Osteocyte (in vitro differentiated cells): ENCODE measurements at regions not wholly inside any gene's neighbourhood (a gene's known extent, or its start where the extent isn't known, plus 50 kb on each side); places are given as distances from the start of the nearest gene placed in this dataset.
"Not testable (repeated sequence)": the region's sequence is repeated elsewhere in the genome, so short reads cannot be mapped to it uniquely, and the experiment has no call there.

Experiments used
- DNase-seq: peaks from one replicate; pipeline ENCODE4 v3.0.0; 2021; ENCODE audit warnings: mixed read lengths; ENCODE audit not compliant: unreplicated experiment; ENCODE audit errors: extremely low spot score
- H3K27ac Mint-ChIP-seq: one replicate; pipeline ENCODE4 v1.8.0; 2021; ENCODE audit warnings: mild to moderate bottlenecking, mixed read lengths; ENCODE audit not compliant: unreplicated experiment
- H3K27me3 Mint-ChIP-seq: one replicate; pipeline ENCODE4 v1.8.0; 2021; ENCODE audit warnings: mixed read lengths; ENCODE audit not compliant: unreplicated experiment
- H3K36me3 Mint-ChIP-seq: one replicate; pipeline ENCODE4 v1.8.0; 2021; ENCODE audit warnings: mixed read lengths; ENCODE audit not compliant: unreplicated experiment
- H3K4me1 Mint-ChIP-seq: one replicate; pipeline ENCODE4 v1.8.0; 2021; ENCODE audit warnings: mixed read lengths; ENCODE audit not compliant: unreplicated experiment
- H3K4me3 Mint-ChIP-seq: one replicate; pipeline ENCODE4 v1.8.0; 2021; ENCODE audit warnings: mild to moderate bottlenecking, moderate library complexity, mixed read lengths; ENCODE audit not compliant: unreplicated experiment
- H3K9me3 Mint-ChIP-seq: one replicate; pipeline ENCODE4 v1.8.0; 2021; ENCODE audit warnings: mixed read lengths; ENCODE audit not compliant: unreplicated experiment

DNA sequence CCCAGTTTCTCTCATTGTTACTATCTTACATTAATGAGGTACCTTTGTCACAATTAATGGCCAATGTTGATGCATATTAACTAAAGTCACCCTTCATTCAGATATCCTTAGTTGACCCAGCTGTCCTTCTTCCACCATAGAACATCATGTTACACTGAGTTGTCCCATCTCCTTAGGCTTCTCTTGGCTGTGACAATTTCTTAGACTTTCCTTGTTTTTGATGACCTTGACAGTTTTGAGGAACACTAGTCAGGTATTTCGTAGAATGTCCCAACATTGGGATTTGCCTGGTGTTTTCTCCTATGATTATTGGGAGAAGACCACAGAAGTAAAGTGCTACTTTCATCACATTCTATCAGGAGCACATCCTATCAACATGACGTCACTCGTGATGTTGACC is 261.8 kb downstream of the BCL2L11 start:
- not testable (repeated sequence) for DNase-seq, H3K4me1 Mint-ChIP-seq, H3K36me3 Mint-ChIP-seq, H3K27ac Mint-ChIP-seq, H3K4me3 Mint-ChIP-seq, H3K27me3 Mint-ChIP-seq, H3K9me3 Mint-ChIP-seq

DNA sequence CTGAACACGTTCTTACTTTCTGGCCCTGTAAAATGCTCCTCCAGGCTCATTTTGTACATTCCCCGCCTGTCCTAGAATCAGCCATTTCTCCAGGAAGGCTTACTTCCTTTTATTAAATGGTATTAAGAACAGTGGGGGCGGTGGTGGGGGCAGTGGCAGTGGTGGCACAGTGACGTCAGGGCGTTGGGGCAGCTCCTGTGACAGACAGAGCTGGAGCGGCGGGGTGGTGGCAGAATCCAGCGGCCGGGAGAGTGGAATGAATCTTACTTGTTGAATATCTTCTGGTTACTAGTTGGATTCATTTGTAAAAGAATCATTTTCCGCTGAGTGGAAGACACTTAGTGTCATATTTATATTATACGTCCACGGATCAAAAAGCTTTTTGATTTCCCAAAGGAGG is 262.6 kb downstream of the BCL2L11 start:
- H3K4me1 Mint-ChIP-seq, H3K9me3 Mint-ChIP-seq: not testable (repeated sequence)

DNA sequence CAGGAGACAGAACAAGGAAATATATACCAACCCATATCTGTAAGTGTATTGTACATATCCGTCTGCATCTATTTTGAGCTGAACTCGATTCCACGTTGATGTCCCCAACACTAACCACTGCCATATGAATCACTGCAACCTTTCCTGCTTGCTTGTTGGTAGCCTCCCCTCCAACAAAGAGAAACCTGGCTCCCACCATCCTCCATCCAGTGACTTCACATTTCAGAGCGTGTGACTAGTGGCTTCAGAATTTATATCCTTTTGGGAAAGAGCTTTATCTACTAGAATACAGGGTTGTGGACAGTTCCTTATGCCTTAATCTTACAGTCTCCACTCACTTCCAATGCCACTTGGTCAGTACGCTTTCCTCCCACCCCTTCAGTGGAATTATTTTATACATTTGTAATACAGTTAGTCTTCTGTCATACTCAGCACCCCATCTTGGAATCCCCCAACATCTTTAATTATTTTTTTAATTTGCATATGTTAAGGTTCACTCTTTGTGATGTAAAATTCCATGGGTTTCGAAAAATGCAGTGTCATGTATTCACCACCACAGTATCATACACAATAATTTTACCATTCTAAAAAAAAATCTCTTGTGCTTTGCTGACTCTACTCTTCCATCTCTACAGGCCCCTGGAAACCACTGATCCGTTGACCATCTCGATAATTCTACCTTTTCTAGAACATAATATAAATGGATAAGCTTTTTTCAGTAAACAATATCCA is 264.7 kb downstream of the BCL2L11 start:
- H3K36me3 Mint-ChIP-seq, H3K4me3 Mint-ChIP-seq, H3K27ac Mint-ChIP-seq, DNase-seq, H3K9me3 Mint-ChIP-seq, H3K27me3 Mint-ChIP-seq, H3K4me1 Mint-ChIP-seq: not testable (repeated sequence)

More for the DNA sequence above, 262.6 kb downstream of the BCL2L11 start:
- not testable (repeated sequence) for H3K36me3 Mint-ChIP-seq, H3K4me3 Mint-ChIP-seq, H3K27me3 Mint-ChIP-seq, H3K27ac Mint-ChIP-seq, DNase-seq

DNA sequence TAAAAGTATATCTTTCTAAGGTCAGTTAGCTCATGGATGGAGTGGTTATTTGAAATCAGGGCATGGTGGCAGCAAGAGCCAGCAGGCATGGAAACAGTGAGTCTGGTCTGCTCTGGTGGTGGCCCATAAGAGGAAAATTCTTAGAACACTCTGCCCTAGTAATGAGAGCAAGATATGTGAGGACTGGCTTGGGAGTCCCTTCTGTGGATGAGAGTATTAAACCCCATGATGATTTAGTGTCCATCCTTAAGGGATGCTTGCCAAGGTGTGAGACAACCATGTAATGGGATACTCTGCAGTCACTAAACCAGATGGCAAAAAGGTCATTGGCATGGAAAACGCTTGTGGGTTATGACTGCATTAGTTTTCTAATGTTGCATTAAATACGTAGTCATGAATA is 269.9 kb downstream of the BCL2L11 start:
- H3K27me3 Mint-ChIP-seq, H3K9me3 Mint-ChIP-seq, DNase-seq, H3K36me3 Mint-ChIP-seq, H3K4me3 Mint-ChIP-seq, H3K27ac Mint-ChIP-seq, H3K4me1 Mint-ChIP-seq: not testable (repeated sequence)

DNA sequence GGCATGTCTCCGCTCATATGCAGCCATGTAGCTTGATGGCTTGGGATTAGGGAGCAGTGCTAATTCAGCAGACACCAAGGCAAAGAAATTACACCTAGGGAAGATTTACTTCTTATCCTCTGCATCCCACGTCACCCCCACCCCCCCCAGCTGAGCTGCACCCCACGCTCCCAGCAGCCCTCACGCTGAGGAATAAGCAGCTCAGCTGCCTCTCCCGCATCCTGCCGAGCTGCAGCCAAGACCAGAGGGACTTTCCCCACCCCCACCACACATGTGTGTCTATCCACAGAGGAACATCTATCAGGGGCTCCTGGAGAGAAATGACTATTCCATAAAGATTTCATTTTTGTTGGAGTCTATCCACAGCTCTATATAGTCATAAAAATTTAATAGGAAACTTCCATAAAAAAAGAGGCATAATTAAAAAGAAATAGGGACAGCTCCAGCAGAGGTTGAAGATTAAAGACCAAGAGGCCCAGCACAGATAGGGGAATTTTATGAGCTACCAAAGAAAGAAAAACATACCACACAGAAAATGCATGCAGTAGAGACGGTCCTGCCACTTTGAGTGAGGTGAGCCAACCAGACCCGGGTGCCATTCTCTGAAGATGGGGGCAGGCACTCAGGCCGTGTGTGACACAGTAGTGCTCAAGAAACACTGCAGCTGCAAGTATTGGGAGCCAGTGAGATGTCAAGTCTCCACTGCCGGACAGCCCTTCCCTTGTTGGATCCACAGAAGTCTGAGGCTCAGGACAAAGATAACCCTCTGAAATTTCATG is 274.8 kb downstream of the BCL2L11 start:
- not testable (repeated sequence) for H3K4me1 Mint-ChIP-seq, H3K36me3 Mint-ChIP-seq, H3K27ac Mint-ChIP-seq, H3K9me3 Mint-ChIP-seq, DNase-seq, H3K27me3 Mint-ChIP-seq, H3K4me3 Mint-ChIP-seq

DNA sequence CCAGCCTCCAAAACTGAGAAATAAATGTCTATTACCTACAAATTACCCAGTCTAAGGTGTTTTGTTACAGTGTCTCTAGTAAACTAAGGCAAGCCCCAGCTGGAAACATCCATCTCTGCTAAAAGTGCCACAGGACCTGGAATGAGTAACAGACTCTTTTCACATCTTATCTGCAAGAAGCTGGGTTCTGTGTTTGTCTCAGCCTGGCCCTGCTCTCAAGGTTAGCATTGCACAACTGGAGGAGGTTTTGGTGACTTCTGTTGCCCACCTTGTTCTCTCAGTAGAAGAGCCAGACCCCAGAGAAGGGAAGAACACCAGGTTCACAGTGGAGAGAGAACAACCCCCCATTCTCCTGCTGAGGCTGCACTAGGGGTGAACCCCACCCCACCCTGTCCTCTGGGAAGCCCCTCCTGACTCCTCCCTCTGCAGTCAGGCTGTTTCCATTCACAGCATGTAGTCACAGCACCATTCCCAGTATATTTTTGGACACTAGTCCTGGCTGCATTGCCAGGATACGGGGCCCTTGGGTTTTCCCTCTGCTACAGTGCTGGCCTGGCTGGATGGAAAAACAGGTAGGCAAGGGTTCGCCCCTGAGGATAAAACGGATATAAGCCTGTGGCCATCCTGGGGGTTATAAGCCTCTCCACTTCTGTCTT is 280.0 kb downstream of the BCL2L11 start:
- not testable (repeated sequence) for H3K27me3 Mint-ChIP-seq, DNase-seq, H3K27ac Mint-ChIP-seq, H3K4me1 Mint-ChIP-seq, H3K9me3 Mint-ChIP-seq, H3K4me3 Mint-ChIP-seq, H3K36me3 Mint-ChIP-seq

DNA sequence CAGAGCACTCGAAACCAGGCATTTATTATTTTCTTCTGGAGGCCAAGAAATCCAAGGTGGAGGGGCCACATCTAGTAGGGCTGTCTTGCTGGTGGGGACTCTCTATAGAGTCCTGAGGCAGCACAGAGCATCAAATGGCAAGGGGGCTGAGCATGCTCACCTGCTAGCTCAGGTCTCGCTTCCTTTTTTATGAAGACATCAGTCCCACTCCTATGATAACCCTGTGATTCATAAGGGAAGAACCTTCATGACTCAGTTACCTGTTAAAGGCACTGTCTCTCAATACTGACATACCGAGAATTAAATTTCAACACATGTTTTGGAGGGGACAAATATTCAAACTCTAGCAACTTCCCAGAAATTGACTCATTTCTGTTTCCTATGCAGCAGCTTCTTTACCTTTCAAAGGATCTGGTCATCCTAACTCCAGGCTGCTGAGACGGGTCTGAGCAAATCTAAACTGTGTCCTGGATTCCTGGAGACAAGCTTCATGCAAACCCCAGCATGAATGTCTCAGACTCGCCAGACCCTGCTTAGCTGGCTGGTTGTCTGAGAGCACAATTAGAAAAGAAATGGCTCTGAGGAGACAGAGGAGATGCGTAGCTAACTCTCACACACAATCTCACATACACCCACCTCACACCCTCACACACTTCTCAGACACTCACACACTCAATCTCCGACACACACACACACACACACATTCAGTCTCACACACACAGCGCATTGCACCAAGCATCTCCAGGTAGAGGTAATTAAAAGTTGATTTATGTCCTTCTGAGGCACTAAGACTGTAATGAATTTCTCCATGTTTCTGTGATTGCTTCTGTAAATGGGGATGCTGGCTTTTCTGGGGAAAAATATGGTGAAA is 280.8 kb downstream of the BCL2L11 start:
- not testable (repeated sequence) for H3K27ac Mint-ChIP-seq, H3K4me3 Mint-ChIP-seq, DNase-seq, H3K9me3 Mint-ChIP-seq, H3K27me3 Mint-ChIP-seq, H3K36me3 Mint-ChIP-seq, H3K4me1 Mint-ChIP-seq

DNA sequence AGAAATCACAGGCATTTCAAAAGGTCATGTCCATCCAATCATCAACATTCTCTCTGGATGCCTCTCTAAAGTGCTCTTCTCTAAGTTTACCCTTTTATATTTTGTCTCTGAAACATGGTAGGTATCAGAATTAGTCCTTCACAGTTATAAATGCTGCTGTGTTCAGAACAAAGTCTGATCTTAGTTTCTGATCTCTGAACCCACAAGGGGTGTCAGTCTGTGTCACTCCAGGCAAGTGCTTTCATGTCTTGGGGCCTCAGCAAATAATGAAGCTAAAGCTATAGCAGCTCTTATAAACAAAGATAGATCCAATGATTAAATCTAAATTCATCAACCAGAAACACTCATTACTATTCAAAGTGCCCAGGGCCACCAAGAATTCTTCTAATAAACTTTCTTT is 281.7 kb downstream of the BCL2L11 start:
- not testable (repeated sequence) for H3K4me1 Mint-ChIP-seq, H3K9me3 Mint-ChIP-seq, DNase-seq, H3K4me3 Mint-ChIP-seq, H3K36me3 Mint-ChIP-seq, H3K27me3 Mint-ChIP-seq, H3K27ac Mint-ChIP-seq

DNA sequence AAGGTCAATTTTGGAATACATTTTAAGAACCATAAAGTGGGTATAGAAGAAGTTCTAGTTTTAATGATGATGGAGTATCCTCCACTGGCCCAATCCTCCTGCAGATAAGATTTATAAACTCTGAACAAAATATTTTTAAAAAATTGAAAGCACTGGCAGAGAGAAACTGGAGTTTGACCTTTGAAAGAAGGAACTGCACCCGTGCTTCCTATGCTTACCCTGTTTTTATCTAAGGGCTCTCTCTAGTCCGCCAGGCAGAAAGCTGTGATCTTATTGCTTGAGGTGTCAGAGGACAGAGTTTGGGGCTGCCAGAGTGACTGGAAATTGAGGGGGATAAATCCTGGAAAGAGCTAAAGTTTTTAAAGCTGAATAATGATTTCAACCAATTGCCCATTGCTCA is 282.6 kb downstream of the BCL2L11 start:
- H3K27me3 Mint-ChIP-seq, H3K4me1 Mint-ChIP-seq, DNase-seq, H3K36me3 Mint-ChIP-seq, H3K4me3 Mint-ChIP-seq, H3K27ac Mint-ChIP-seq, H3K9me3 Mint-ChIP-seq: not testable (repeated sequence)

DNA sequence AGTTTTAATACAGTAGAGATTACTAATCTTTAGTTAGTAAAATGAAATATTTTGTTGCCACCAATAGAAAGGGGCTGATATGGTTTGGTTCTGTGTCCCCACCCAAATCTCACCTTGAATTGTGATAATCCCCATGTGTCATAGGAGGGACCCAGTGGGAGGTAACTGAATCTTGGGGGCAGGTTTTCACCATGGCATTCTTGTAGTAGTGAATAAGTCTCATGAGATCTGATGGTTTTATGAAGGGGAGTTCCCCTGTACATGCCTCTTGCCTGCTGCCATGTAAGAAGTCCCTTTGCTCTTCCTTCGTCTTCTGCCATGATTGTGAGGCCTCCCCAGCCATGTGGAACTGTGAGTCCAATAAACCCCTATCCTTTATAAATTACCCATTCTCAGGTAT is 285.9 kb downstream of the BCL2L11 start:
- not testable (repeated sequence) for H3K36me3 Mint-ChIP-seq, H3K9me3 Mint-ChIP-seq, H3K4me3 Mint-ChIP-seq, H3K27me3 Mint-ChIP-seq, DNase-seq, H3K27ac Mint-ChIP-seq, H3K4me1 Mint-ChIP-seq

DNA sequence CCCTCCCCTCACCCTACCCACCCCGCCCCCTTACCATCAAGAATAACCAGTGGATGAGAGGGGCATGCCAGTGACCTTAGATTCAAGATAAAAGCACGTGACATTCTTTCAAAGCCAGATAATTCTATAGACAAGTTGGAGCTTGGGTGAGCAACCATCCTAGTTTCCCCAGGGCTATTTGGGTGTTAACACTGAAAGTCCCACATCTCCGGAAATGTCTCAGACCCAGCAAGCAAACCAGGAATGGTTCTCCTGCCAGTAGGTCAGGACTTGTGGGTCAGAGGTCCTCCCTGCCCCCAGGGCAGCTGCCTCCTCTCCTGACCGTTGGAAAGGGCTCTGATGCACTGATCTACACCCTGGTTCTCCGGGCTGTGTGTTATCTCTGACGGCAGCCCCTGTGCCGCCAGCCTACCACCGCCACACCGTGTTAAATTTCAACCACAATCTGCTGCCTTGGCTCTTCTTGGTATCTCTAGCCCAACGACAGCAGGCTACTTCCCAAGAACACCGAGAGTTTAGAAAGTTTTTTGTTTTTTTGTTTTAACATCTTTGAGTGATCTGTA is 287.0 kb downstream of the BCL2L11 start:
- H3K4me1 Mint-ChIP-seq: not testable (repeated sequence)

More for the DNA sequence above, 287.0 kb downstream of the BCL2L11 start:
- H3K4me3 Mint-ChIP-seq, H3K27me3 Mint-ChIP-seq, H3K27ac Mint-ChIP-seq, DNase-seq, H3K9me3 Mint-ChIP-seq, H3K36me3 Mint-ChIP-seq: not testable (repeated sequence)
